ENCODE measurements at regions not wholly inside any gene's neighbourhood (a gene's known extent, or its start where the extent isn't known, plus 50 kb on each side); places are given as distances from the start of the nearest gene placed in this dataset.

DNA sequence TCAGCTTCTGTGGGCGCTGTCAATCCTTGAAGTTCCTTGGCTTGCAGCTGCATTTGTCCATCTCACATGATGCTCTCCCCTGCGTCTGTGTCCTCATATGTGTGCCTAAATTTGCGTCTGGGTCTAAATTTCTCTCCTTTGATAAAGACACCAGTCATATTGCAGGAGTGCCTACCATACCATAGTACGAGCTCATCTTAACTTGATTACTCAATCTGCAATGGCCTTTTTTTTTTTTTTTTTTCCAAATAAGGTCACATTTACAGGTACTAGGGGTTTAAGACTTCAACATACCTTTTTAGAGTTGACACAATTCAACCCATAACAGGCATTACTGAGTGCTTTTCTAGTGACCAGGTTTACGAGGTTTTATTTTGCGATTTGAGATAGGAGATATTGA, 233.3 kb upstream of the TBX3 start:
- DNase-seq (ENCODE audit: extremely low spot score): no peak
- ChIA-PET CTCF (interaction anchor here (0.6 kb wide), 1 partner anchor 233 kb away, joined by 4 read pairs; the partner anchor contains the start of gene TBX3), POLR2A (interaction anchor here (1.5 kb wide), 1 partner anchor 233 kb away, joined by 8 read pairs; the partner anchor contains the start of gene TBX3)
- TF ChIP-seq ZNF384 (IDR thresholded peaks at IDR 0.05) (peak; percentile 56; the same call in 1 of the 2 replicates), FOXM1 (IDR thresholded peaks at IDR 0.05; ENCODE audit: borderline replicate concordance) (no peak)

GRCh38 chr12:114916541-114916940, 232.6 kb upstream of the TBX3 start:
- no peak for DNase-seq (ENCODE audit: extremely low spot score)
- ChIA-PET POLR2A (interaction anchor here (0.7 kb wide), 1 partner anchor 21 kb away, joined by 3 read pairs; no protein-coding TSS in a partner anchor), CTCF (no interaction called here)

DNA sequence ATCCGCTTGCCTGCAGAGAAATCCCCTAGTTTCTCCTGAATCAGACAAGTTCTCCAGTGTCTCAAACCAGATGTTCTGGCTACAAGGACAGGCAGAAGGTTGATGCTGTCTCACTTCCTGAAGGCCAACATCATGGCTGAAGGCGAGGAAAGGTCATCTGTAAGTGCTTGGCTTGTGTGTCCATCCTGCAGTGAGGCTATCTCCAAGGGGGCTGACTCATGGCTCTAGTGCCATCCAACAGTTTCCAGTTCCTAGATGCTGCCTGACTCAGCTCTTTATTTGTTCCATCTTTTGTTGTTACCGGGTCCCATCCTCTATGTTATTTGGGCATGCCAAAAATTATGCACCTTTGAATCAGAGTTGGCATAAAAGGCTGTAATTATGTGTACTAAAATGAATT, 232.1 kb upstream of the TBX3 start:
- no peak for DNase-seq (ENCODE audit: extremely low spot score)
- ChIA-PET CTCF (no interaction called here), POLR2A (interaction anchor here (0.7 kb wide), 1 partner anchor 21 kb away, joined by 3 read pairs; no protein-coding TSS in a partner anchor)
- TF ChIP-seq FOXM1 (IDR thresholded peaks at IDR 0.05; ENCODE audit: borderline replicate concordance): no peak

More at GRCh38 chr12:114916541-114916940, 232.6 kb upstream of the TBX3 start:
- TF ChIP-seq TARDBP (IDR thresholded peaks at IDR 0.05): no peak
- no peak for TF ChIP-seq FOXM1 (IDR thresholded peaks at IDR 0.05; ENCODE audit: borderline replicate concordance)
- TF ChIP-seq ARNT (IDR thresholded peaks at IDR 0.05): no peak
- no peak for TF ChIP-seq HDGF (IDR thresholded peaks at IDR 0.05; ENCODE audit: borderline replicate concordance)
- TF ChIP-seq FOXA1 (IDR thresholded peaks at IDR 0.05): no peak
- TF ChIP-seq SUZ12 (IDR thresholded peaks at IDR 0.05): no peak
- TF ChIP-seq SP1 (IDR thresholded peaks at IDR 0.05): no peak

- ChIA-PET CTCF (no interaction called here), POLR2A (interaction anchor here (1.1 kb wide), 1 partner anchor 230 kb away, joined by 13 read pairs; the partner anchor contains the start of gene TBX3)
- TF ChIP-seq FOXK2 (IDR thresholded peaks at IDR 0.05) (peak; percentile 91), FOXM1 (IDR thresholded peaks at IDR 0.05; ENCODE audit: borderline replicate concordance) (peak; percentile 66; the same call in 1 of the 2 replicates), L3MBTL2 (conservative IDR thresholded peaks at IDR 0.05) (peak; percentile 41), HDGF (IDR thresholded peaks at IDR 0.05; ENCODE audit: borderline replicate concordance) (no peak), ZNF384 (IDR thresholded peaks at IDR 0.05) (no peak), FOXA1 (IDR thresholded peaks at IDR 0.05) (peak; percentile 63; the same call in 1 of the 2 replicates), LEF1 (IDR thresholded peaks at IDR 0.05; ENCODE audit: borderline replicate concordance) (peak; percentile 97), CTBP1 (IDR thresholded peaks at IDR 0.05; ENCODE audit: borderline replicate concordance) (peak; percentile 99), BHLHE40 (IDR thresholded peaks at IDR 0.05; ENCODE audit: borderline replicate concordance) (peak; percentile 15; the same call in 1 of the 2 replicates), SP1 (IDR thresholded peaks at IDR 0.05) (no peak), ARNT (IDR thresholded peaks at IDR 0.05) (0 out of 2 replicates have a peak, but pooled peaks have one; percentile 81), SUZ12 (IDR thresholded peaks at IDR 0.05) (no peak), TARDBP (IDR thresholded peaks at IDR 0.05) (no peak), NFRKB (IDR thresholded peaks at IDR 0.05) (no peak), ELF4 (IDR thresholded peaks at IDR 0.05) (no peak)
- TF ChIP-seq, protein P1, sequence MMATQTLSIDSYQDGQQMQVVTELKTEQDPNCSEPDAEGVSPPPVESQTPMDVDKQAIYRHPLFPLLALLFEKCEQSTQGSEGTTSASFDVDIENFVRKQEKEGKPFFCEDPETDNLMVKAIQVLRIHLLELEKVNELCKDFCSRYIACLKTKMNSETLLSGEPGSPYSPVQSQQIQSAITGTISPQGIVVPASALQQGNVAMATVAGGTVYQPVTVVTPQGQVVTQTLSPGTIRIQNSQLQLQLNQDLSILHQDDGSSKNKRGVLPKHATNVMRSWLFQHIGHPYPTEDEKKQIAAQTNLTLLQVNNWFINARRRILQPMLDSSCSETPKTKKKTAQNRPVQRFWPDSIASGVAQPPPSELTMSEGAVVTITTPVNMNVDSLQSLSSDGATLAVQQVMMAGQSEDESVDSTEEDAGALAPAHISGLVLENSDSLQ (IDR thresholded peaks at IDR 0.05): peak; percentile 99
- DNase-seq (ENCODE audit: extremely low spot score): peak; percentile 76
These were observed 230.2 kb upstream of the TBX3 start for GRCh38 chr12:114913871-114914801.

GRCh38 chr12:114912811-114913210, 228.8 kb upstream of the TBX3 start:
- ChIA-PET CTCF (no interaction called here), POLR2A (no interaction called here)
- no peak for DNase-seq (ENCODE audit: extremely low spot score)
- no peak for TF ChIP-seq TARDBP (IDR thresholded peaks at IDR 0.05)

GRCh38 chr12:114911196-114911595, 227.2 kb upstream of the TBX3 start:
- ChIA-PET CTCF (no interaction called here), POLR2A (no interaction called here)
- DNase-seq (ENCODE audit: extremely low spot score): no peak
- TF ChIP-seq SUZ12 (IDR thresholded peaks at IDR 0.05): no peak
- TF ChIP-seq NFRKB (IDR thresholded peaks at IDR 0.05): no peak
- TF ChIP-seq LEF1 (IDR thresholded peaks at IDR 0.05; ENCODE audit: borderline replicate concordance): no peak
- TF ChIP-seq SP1 (IDR thresholded peaks at IDR 0.05): no peak
- TF ChIP-seq ZNF384 (IDR thresholded peaks at IDR 0.05): no peak
- TF ChIP-seq ARNT (IDR thresholded peaks at IDR 0.05): no peak
- TF ChIP-seq BHLHE40 (IDR thresholded peaks at IDR 0.05; ENCODE audit: borderline replicate concordance): no peak
- no peak for TF ChIP-seq L3MBTL2 (conservative IDR thresholded peaks at IDR 0.05)
- TF ChIP-seq, protein P1 (IDR thresholded peaks at IDR 0.05): no peak
- no peak for TF ChIP-seq TARDBP (IDR thresholded peaks at IDR 0.05)
- TF ChIP-seq FOXA1 (IDR thresholded peaks at IDR 0.05): no peak
- no peak for TF ChIP-seq CTBP1 (IDR thresholded peaks at IDR 0.05; ENCODE audit: borderline replicate concordance)
- TF ChIP-seq FOXK2 (IDR thresholded peaks at IDR 0.05): no peak
